OCI-LY3 (cell line): ENCODE measurements at regions not wholly inside any gene's neighbourhood (a gene's known extent, or its start where the extent isn't known, plus 50 kb on each side); places are given as distances from the start of the nearest gene placed in this dataset.

Source experiments
- CTCF ChIP-seq: fragments of 200-600, 300-600 bp; sonication (generic); IDR thresholded peaks from 2 replicates; pipeline ENCODE4 v1.5.1; 2014; ENCODE audit warnings: antibody characterized with exemption, low read length, low read depth
- EZH2phosphoT487 ChIP-seq: fragments of 200-600 bp; shearing (Covaris generic); IDR thresholded peaks from 2 replicates; pipeline ENCODE4 v1.6.1; 2018; ENCODE audit warnings: antibody characterized with exemption, mixed run types, low read depth

GRCh38 chr7:110521357-110521911 is 569.5 kb upstream of the LRRN3 start:
- TF ChIP-seq CTCF (no peak), EZH2phosphoT487 (no peak)
